Caki2 (cell line): ENCODE measurements at regions not wholly inside any gene's neighbourhood (a gene's known extent, or its start where the extent isn't known, plus 50 kb on each side); places are given as distances from the start of the nearest gene placed in this dataset.

ENCODE experiments used
- DNase-seq: peaks from one replicate; pipeline ENCODE4 v3.0.0-alpha.2; 2015; ENCODE audit warnings: low read depth
- in situ Hi-C: cut with HindIII; loops from 2 replicates; pipeline ENCODE4 v1.10.0; 2016; ENCODE audit warnings: low sequenced_read_pairs, low pct_unique_long_range_greater_than_20kb, mixed read lengths

DNA sequence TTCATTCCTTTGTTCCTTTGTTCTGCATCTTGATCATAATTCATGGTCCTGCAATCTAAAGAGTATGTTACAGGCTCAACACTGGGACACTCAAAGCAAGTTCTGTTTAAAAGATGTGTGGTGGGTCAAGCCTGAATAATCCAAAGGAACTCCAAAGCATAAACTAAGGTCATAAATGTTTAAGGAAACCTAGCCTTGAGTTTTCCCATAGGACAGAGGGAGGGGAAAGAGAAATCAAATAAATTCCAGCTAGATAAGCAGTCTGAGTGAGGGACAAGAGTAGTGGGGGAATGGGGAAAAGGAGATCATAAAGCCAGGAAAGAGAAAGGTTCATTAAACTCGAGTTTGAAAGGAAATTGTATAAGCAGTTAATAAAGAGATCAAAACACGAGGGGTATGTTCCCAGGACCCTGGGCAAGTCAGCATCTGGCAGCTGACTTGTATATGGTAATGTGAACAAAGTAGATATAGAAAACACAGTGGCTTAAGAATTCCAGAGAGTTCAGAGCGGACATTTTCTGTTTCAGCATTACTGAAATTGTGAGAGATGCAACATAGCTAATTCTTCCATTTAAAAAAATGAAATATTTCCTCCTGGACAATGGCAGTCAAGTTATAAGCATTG is 125.8 kb upstream of the EDNRA start:
- in situ Hi-C loops: no loop called here
- DNase-seq: no peak

DNA sequence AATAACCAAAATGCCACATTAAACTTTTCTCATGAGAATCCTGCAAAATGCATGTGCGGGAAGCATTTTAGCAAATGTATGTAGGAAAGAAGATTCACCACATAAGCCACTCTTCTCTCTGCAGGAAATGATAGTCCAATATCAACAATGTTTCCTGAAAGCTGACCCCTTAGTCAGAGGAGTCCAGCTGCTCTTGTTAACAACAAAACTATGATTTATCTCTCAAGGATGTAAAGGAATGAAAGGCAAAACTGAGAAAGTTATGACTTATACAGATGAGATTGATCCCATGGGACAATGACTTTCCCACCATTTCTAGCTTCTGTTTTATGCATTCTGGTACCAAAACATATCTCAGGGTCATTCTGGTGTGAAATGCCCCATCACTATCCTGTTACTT is 125.0 kb upstream of the EDNRA start:
- in situ Hi-C loops: no loop called here
- no peak for DNase-seq

DNA sequence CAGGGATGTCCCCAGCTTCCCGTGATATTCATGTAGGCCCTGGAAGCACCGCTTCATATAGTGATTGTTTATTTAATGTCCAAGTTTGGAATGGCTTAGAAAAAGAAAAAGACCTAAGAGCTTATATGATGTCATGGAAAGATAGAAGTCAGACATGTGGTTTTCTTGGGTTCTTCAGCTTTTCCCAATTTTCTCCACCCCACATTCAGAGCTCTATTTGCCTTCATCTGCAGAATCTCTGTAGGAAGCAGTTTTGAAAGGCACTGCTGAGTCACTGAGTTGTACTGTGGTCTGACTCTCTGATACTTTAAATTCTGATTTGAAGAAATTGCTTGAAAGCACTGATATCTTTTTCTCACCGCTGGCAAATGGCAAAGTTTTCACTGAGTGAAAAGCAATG is 120.6 kb upstream of the EDNRA start:
- no peak for DNase-seq
- in situ Hi-C loops: no loop called here

DNA sequence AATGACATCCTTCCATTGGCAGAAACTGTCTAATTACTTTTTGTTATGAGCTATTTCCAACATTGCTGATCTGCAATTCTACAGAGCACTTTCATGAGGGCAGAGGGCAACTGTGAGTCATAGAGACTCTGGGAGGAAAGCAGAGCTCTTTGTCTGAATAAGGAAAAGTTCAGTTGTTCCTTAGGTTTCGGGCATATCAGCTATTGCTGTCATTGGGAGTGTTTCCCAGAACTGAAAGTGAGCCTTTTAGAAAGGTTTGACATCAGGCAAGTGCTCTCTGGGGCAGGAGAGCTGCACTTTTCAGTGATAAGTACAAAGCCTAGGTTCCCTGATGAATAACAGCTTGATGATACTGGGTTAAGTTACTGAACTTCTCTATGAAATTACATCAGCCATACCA is 119.2 kb upstream of the EDNRA start:
- in situ Hi-C loops: no loop called here
- peak; percentile 33 for DNase-seq

DNA sequence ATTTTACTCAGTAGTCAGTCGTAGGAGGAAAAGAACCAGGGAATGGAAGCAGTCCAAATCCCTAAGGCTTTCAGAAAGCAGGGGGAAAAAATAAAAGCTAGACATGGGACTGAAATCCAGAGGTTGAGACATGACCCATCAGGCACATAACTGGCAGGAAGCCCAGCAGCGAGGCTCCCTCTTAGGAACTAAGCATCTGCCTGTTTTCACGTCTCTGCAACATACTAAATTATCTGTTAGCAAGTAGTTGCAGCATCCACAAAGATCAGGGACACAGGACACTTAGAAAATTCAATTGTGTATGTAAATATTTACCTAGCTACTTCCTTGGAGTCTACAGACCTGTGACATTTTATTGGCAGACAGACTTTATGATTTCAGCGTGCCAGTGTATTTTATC is 118.0 kb upstream of the EDNRA start:
- in situ Hi-C loops: no loop called here

DNA sequence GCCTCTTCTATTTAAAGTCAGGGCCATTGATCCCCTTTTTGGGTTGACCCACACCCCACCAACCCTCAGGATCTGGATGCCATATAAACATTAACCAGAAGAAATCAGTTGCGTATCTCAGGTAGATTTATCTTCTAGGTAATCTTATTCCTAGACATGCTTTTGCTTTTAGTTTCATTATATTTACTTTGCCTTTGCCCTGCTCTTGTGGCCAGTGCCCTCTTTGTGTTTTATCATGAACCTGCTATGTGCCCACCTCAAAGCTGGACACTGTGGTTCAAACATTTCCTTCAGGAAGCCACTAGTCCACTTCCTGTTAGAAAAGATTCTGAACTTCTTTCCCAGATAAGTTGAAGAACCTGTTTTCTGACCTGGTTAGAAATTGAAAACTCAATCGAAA is 117.4 kb upstream of the EDNRA start:
- no peak for DNase-seq
- in situ Hi-C loops: no loop called here

More for the DNA sequence above, 118.0 kb upstream of the EDNRA start:
- no peak for DNase-seq

DNA sequence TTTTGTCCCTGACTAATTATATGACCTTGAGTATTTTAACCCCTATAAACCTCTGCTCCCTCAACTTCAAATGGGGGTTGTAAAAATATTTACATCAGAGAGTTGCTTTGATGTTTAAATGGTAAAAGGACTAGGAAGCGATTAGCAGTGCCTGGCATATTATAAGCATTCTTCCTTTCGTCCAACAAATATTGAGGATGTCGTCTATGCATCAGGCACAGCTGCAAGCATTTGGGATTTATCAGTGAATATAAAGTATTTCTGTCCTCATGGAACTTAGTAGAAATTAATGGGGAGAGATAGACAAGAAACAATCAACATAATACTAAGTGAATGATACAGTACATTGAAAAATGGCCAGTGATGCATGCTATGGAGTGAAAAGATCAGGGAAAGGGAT is 115.5 kb upstream of the EDNRA start:
- DNase-seq: no peak
- in situ Hi-C loops: no loop called here

DNA sequence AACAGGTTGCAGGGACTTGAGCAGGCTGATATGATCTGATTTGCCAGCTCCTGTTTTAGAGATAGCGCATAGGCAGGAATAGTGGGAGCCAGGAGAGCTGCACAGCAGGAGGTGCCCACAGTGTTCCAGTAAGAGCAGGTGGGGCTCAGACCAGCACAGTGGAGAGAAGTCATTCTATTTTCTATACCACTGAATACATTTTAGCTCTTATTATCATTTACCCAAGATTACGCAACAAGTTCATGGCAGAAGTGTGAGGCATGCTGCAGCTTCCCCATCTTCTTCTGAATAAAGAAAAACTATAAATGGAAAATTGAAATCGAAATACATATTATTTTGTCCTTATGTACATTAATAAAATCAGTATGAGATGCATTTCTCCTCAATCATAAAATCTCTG is 114.7 kb upstream of the EDNRA start:
- DNase-seq: no peak
- in situ Hi-C loops: no loop called here

DNA sequence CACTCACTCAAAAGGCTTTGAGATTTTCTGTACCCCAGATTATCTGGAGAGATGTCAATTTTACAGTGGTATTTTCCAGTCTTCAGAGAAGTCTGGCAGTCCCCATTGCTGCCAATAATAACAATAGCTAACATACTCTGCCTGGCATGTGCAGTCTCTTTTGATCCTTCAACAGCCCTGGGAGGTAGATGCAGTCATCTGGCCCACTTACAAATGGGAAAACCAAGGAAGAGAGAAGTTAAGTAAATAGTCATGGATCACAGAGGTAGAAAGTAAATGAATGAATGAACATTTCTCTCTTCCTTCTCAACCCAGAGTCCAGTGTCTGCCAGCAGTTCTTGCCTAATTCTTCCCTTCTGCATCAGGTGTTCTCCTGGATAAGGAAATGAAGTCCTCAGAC is 113.0 kb upstream of the EDNRA start:
- in situ Hi-C loops: no loop called here
- DNase-seq: no peak

DNA sequence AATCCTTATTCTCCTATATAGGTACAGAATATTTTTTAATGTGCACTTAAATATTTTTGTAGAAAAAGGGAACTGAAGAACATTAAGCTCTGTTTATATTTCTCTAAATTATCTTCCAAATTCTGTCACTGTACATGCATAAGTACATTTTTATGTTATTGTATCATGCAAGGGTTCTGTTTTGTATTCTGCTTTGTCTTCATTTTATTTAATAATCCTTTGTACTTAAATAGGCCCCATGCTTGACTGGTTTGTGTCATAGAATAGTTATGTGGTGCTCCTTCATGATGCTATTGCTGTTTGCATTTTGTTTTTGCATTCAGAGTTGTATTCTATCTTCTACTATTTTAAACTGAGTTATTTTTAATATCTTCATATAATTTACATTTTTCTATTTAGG is 111.9 kb upstream of the EDNRA start:
- in situ Hi-C loops: no loop called here
- DNase-seq: no peak

DNA sequence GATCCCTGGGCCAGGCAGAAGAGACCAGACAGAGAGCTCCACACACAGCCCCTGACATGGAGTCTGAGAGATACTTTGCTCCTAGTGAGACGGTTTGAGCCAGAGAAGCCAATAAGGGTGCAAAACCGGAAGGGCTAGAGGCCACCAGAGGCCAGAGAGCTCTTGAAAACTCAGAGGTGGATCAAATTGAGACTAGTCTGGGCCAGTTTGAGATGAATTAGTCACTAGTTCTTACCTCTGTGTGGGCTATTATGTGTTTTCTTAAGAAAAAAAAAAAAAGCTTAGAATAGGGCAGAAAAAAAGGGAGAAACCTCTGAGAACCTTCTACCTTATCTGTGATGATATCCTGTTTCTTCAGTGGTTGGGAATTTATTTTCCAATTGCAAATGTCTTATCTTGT is 110.4 kb upstream of the EDNRA start:
- in situ Hi-C loops: no loop called here
- no peak for DNase-seq

DNA sequence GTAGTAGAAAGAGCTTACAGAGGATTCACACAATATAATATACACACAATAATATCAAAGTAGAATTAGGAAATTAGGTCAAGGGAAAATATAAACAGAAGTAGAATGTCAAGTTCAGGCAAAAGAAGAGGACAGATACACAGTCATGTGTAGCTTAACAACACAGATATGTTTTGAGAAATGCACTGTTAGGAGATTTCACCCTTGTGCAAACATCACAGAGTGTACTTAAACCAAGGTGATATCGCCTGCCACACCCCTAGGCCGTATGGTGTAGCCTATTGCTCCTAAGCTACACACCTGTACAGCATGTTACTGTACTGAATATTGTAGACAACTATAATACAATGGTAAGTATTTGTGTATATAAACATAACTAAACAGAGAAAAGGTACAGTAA is 110.0 kb upstream of the EDNRA start:
- DNase-seq: no peak
- in situ Hi-C loops: no loop called here

DNA sequence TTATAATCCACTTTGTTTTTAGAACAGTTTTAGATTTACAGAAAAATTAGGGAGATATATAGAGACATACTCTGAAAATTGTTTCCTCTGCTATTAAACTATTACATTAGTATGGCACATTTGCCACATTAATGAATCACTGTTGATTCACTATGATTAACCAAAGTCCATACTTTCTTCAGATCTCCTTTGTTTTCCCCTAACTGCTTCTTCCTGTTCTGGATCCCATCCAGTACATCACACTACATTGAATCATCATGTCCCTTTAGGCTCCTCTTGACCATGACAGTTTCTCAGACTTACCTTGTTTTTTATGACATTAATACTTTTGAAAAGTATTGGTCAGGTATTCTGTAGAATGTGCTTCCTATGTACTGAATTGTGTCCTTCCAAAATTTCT is 109.2 kb upstream of the EDNRA start:
- DNase-seq: peak; percentile 52
- in situ Hi-C loops: no loop called here

DNA sequence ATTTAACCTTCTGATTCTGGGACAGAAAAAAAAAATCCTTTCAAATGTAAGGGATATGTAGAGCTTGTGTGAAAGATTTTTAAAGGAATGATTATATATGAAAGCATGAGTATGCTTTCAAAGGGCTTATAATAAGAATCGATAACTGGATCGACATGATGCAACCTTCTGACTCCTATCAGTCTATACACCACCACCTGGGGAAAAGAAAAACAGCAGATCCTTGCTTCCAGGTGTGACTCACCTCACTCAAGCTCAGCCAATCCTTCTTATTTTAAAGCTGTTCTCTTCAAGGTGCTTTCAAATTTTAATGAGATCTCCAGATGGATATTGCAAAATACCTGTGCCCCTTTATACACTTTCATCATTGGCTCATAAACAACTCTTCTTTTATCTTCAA is 102.1 kb upstream of the EDNRA start:
- no peak for DNase-seq
- in situ Hi-C loops: no loop called here

DNA sequence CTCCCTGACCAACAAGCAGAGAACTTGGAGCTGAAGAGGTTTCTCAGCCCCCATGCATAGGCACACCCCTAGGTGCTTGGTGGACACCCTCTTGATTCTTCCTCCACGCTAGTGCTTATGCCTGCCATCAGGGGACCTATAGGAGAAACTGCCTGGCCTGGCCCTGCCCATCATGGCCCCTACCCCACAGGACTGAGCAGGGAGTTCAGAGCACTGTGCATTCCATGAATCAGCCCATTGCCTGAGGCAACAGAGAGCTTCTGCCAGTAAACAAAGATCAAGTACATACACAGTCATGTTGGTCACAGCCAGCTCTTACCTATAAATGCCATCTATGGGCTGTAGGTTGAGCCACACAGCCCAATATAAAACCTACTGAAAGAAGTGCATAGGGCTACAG is 99.1 kb upstream of the EDNRA start:
- no peak for DNase-seq
- in situ Hi-C loops: no loop called here

DNA sequence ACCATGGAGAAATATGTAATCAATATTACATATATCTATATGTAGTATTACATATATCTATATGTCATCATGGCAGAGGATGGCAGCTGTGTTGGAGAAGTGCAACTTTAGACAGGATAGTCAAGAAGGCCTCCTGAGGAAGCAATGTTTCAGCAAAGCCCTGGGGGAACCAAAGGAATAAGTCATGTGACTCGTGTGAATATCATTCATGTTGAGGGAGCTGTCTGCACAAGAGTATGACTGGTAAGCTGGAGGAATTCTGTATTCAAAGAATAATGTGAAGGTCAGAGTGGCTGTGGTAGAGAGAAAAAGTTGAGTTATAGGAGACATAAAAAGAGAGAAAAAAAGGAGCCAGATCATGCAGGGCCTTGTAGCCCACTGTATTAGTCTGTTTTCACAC is 92.9 kb upstream of the EDNRA start:
- DNase-seq: no peak
- in situ Hi-C loops: no loop called here

DNA sequence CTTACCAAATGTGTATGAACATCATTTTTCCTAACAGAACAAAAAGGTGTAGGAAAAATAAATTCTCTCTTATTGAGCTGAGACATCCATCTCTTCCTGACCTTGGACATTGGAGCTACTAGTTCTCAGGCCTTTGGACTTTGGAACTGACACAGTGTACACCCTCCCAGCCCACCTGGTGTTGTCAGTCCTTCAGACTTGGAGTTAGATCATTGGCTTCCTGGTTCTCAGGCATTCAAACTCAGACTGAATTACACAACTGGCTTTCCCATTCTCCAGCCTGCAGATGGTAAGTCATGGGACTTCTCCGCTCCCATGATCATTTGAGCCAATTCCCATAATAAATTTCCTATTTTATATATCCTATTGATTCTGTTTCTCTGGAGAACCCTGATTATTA is 84.8 kb upstream of the EDNRA start:
- in situ Hi-C loops: no loop called here
- no peak for DNase-seq

DNA sequence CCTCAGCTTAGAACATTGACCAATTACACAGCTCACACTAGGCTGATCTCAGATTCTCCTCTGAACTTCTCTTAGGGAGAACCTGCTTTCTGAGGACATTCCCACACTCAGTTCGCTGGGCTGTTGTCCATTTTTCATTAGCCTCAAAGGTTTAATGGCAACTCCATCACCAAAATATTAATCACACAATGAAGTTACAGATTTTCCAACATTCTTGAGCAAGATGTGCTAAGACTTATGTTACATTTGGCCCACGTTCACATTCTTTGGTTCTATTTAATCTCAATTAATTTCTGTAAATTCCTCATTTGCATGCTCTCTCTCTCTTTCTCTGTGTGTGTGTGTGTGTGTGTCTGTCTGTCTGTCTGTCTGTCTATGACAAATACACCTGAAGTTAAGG is 82.3 kb upstream of the EDNRA start:
- in situ Hi-C loops: no loop called here
- no peak for DNase-seq

DNA sequence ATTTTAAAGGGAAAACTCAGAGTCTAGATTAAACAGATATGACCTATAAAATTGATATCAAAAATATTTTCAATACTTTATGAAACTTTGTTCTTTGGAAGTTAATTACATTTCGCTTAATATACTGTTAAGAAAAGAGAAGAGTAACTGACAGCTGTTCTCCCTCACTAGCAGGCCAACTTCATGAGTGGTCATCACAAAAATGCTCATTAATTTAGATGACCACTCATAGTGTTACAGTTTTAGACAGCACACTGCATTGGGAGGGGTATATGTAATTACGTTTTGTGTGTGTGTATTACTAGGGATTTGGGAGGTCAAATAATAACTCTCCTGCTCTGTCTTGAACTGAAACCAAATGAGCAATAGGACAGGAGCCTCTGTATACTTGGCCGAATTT is 80.2 kb upstream of the EDNRA start:
- no peak for DNase-seq
- in situ Hi-C loops: no loop called here

DNA sequence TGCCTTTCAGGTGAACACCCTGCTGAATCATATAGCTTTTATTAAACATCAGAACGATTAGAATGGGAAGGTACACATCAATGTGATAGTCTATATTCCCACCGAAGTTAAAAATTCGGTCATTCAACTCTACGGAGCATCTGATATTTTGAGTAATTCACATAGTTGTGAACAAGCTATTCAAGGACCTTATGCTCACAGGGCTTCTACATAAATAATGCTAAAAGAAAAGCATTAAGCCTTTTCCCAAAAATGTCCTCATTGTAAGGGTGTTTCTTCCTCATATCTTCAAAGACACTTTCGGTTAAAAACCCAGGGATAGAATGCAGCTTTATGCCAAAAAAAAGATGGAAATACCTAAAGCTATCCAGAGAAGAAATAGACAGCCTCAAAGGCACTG is 79.7 kb upstream of the EDNRA start:
- in situ Hi-C loops: no loop called here
- no peak for DNase-seq
